Breast epithelium (tissue), 4 donors: ENCODE measurements at regions not wholly inside any gene's neighbourhood (a gene's known extent, or its start where the extent isn't known, plus 50 kb on each side); places are given as distances from the start of the nearest gene placed in this dataset.
A peak's percentile ranks its signal among the peaks of the same experiment; 100 is the strongest.

ENCODE experiments used
- DNase-seq, 2 donors: peaks; one replicate each; pipeline ENCODE4 v3.0.0-alpha.2; 2019; ENCODE audit warnings: low spot score in 2 of 2
- H3K27ac ChIP-seq, 2 donors: fragments of 200-600 bp; sonication (generic) in 1 of 2; one replicate each; pipeline ENCODE4 v1.5.1; 2016 to 2019; ENCODE audit warnings: mild to moderate bottlenecking in 1 of 2
- H3K27me3 ChIP-seq, 2 donors: fragments of 200-600 bp; sonication (generic) in 1 of 2; one replicate each; pipeline versions ENCODE4 v1.5.1 to v1.6.0; 2017 to 2019; ENCODE audit warnings: control low read depth in 1 of 2, mild to moderate bottlenecking in 1 of 2
- H3K36me3 ChIP-seq: fragments of 200-600 bp; one replicate; pipeline ENCODE4 v1.5.1; 2019
- H3K4me1 ChIP-seq, 2 donors: fragments of 200-600 bp; sonication (generic); one replicate each; pipeline ENCODE4 v1.5.1; 2016 to 2019; ENCODE audit warnings: control low read depth in 1 of 2
- H3K4me3 ChIP-seq, 3 donors: fragments of 200-600 bp; sonication (generic); 1 replicate in 2 of 3; 2 replicates in 1 of 3; pipeline ENCODE4 v1.5.1; 2016 to 2019; ENCODE audit warnings: mild to moderate bottlenecking in 3 of 3, moderate library complexity in 2 of 3
- H3K9me3 ChIP-seq, 2 donors: fragments of 200-600 bp; sonication (generic) in 1 of 2; one replicate each; pipeline ENCODE4 v1.5.1; 2016 to 2019; ENCODE audit warnings: control low read depth in 1 of 2
- POLR2A ChIP-seq: fragments of 450-650 bp; IDR thresholded peaks from one replicate; pipeline ENCODE4 v1.6.1; 2016; ENCODE audit warnings: antibody characterized with exemption, mild to moderate bottlenecking, moderate library complexity
- POLR2AphosphoS5 ChIP-seq, 3 donors: sonication (generic); formaldehyde crosslinking; IDR thresholded peaks; one replicate each; pipeline ENCODE4 v1.6.1; 2017; ENCODE audit warnings: antibody characterized with exemption in 3 of 3
- intact Hi-C: fragments of 100-400 bp; cut with DNase I; formaldehyde crosslinking; loops from one replicate; pipeline ENCODE4 v1.15.1; 2023; ENCODE audit warnings: low total_unique reads
- TF ChIP-seq, protein P1 (sequence below), 3 donors: fragments of 450-650 bp; IDR thresholded peaks; one replicate each; pipeline ENCODE4 v1.5.1; 2016 to 2017; ENCODE audit warnings: antibody characterized with exemption in 3 of 3, mild to moderate bottlenecking in 3 of 3, moderate library complexity in 3 of 3

DNA sequence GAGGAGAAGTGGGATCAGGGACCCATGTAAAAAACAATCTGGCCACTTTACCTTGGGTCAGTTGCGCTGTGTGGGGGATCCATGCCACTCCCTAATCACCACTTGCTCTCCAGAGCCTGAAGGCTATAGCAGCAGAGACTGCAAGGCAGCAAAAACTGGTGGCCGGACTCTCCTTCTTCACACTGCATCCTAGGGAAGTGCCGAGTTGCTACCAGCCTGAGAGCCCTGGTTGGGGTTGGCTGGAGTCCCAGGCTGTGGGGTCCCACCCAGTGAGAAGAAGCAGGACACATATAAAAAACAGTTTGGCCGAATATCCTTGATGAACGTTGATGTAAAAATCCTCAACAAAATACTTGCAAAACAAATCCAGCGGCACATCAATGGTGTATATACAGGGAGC is 341.2 kb downstream of the AEBP2 start:
- no peak overlapping the region for H3K27ac ChIP-seq
- no peaks in the 10 kb centered on the region for H3K4me1 ChIP-seq
- no peak for TF ChIP-seq POLR2A
- TF ChIP-seq, protein P1, sequence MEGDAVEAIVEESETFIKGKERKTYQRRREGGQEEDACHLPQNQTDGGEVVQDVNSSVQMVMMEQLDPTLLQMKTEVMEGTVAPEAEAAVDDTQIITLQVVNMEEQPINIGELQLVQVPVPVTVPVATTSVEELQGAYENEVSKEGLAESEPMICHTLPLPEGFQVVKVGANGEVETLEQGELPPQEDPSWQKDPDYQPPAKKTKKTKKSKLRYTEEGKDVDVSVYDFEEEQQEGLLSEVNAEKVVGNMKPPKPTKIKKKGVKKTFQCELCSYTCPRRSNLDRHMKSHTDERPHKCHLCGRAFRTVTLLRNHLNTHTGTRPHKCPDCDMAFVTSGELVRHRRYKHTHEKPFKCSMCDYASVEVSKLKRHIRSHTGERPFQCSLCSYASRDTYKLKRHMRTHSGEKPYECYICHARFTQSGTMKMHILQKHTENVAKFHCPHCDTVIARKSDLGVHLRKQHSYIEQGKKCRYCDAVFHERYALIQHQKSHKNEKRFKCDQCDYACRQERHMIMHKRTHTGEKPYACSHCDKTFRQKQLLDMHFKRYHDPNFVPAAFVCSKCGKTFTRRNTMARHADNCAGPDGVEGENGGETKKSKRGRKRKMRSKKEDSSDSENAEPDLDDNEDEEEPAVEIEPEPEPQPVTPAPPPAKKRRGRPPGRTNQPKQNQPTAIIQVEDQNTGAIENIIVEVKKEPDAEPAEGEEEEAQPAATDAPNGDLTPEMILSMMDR (IDR thresholded peaks at IDR 0.05), result no peak
- no peaks in the 10 kb centered on the region for H3K36me3 ChIP-seq
- H3K9me3 ChIP-seq, result no peaks in the 10 kb centered on the region
- DNase-seq, result no peak
- H3K27me3 ChIP-seq, result no peaks in the 10 kb centered on the region
- H3K4me3 ChIP-seq, result no peak overlapping the region
- intact Hi-C loops, result no loop called here

DNA sequence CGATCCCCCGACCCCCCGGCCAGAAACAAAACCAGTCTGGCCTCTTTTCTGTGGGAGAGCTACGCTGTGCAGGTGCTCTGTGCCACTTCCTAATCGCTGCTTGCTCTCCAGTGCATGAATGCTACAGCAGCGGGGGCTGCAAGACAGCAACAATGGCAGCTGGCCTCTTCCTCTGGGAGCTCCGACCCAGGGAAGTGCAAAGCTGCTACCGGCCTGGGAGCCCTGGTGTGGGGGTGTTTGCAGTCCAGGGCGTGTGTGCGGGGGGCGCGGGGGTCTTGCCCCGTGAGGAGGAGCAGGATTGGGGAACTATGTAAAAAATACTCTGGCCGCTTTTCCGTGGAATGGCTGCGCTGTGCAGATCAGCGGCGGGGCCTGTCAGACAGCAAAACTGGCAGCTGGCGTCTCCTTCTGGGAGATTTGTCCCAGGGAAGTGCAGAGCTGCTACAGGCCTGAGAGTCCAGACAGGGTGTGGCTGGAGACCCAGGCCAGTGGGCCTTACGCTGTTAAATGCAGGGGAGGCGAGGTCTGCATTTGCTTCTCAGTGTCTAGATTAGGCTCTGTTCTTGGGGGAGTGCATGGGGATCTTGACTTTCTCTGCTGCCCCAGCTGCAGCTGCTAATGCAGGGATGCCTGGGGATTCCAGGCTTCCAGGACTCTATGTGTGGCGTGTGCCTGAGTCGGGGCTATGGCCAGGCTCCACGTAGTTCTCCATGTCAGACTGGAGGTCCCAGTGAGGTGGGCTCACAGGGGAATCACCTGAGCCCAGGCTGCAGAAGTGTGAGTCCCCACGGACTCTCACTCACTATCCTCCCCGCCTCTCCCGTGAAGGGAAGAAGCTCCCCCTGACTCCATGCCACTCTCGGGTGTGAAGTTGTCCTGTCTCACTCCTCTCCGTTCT is 344.5 kb downstream of the AEBP2 start:
- TF ChIP-seq POLR2AphosphoS5 (IDR thresholded peaks at IDR 0.05) (no peak), POLR2A (no peak)
- TF ChIP-seq, protein P1 (IDR thresholded peaks at IDR 0.05), result no peak
- H3K27me3 ChIP-seq, result no peaks in the 10 kb centered on the region
- no peak for DNase-seq
- intact Hi-C loops, result no loop called here
- H3K36me3 ChIP-seq, result no peaks in the 10 kb centered on the region
- H3K9me3 ChIP-seq, result peaks cover 3 to 7% of the 10 kb centered on the region in 2 donors
- no peaks in the 10 kb centered on the region for H3K4me1 ChIP-seq
- peak overlapping the region in 1 of 3 donors; percentile 43 for H3K4me3 ChIP-seq
- H3K27ac ChIP-seq, result no peak overlapping the region

DNA sequence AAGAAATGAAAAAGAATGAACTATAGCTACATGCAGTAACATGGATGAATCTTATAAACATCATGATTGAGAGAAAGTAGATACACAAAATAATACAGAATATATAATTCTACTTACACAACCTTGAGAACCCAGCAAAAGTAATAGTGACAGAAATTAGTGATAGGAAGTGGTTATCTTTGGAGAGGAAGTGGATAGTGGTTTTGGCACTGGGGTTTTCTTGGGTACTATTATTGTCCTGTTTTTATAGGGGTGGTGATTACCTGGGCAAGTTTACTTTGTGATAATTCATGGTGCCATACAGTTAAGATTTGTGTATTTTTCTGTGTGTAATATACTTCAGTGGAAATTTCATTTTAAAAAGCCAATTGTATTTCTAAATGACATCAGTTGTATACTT is 352.7 kb downstream of the AEBP2 start:
- intact Hi-C loops, result no loop called here
- TF ChIP-seq, protein P1 (IDR thresholded peaks at IDR 0.05), result no peak
- TF ChIP-seq POLR2A (no peak), POLR2AphosphoS5 (IDR thresholded peaks at IDR 0.05) (no peak)
- H3K9me3 ChIP-seq, result peaks cover 3 to 7% of the 10 kb centered on the region in 2 donors
- H3K4me3 ChIP-seq, result no peak overlapping the region
- H3K36me3 ChIP-seq, result no peaks in the 10 kb centered on the region
- no peak overlapping the region for H3K27ac ChIP-seq
- H3K27me3 ChIP-seq, result no peaks in the 10 kb centered on the region
- DNase-seq, result no peak
- H3K4me1 ChIP-seq, result no peaks in the 10 kb centered on the region

DNA sequence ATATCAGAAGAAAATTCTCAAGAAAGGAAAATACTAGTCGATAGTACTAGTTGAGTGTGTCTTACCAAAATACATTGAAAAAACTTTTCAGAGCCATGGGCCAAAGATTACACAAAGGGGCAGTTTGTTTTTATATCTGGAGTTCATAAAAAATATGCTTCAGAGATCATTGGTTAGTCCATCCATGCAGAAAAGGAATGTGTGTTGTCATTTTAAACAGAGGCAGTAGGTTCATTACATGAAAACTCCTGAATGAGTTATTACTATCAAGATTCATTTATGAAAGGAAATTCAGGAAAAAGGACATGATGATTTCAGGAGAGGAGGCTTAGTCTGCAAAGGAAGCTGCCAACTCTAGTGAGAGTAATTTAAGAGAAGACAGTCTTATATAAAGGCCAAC is 354.8 kb downstream of the AEBP2 start:
- TF ChIP-seq, protein P1 (IDR thresholded peaks at IDR 0.05), result no peak
- TF ChIP-seq POLR2AphosphoS5 (IDR thresholded peaks at IDR 0.05) (no peak), POLR2A (no peak)
- Histone ChIP-seq H3K27me3 (no peaks in the 10 kb centered on the region), H3K27ac (no peak overlapping the region), H3K9me3 (no peaks in the 10 kb centered on the region), H3K4me3 (no peak overlapping the region), H3K4me1 (no peaks in the 10 kb centered on the region), H3K36me3 (no peaks in the 10 kb centered on the region)
- DNase-seq, result no peak
- intact Hi-C loops, result no loop called here

DNA sequence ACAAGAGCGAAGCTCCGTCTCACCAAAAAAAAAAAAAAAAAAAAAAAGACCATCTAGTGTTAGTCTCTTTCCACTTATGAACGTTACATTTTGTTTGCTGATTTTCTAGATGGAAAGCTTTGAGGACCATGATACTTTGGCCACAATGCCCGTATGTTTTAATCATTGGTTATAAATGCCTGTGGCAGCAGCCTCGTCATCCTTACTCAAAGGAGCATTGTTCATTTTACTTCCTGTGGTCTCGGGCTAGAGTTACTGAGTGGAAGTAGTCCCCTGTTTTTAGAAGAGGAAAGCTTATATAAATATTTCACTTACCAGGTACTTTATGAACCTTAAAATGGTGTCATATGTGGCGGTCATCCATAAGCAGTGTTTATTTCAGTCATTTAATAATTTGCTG is 359.9 kb downstream of the AEBP2 start:
- Histone ChIP-seq H3K27ac (no peak overlapping the region), H3K36me3 (no peaks in the 10 kb centered on the region), H3K4me1 (no peaks in the 10 kb centered on the region), H3K4me3 (no peak overlapping the region), H3K9me3 (no peaks in the 10 kb centered on the region), H3K27me3 (no peaks in the 10 kb centered on the region)
- intact Hi-C loops, result no loop called here
- DNase-seq, result no peak
- TF ChIP-seq POLR2A (no peak), POLR2AphosphoS5 (IDR thresholded peaks at IDR 0.05) (no peak)
- TF ChIP-seq, protein P1 (IDR thresholded peaks at IDR 0.05), result no peak
